Endodermal cell (in vitro differentiated cells): ENCODE measurements at regions not wholly inside any gene's neighbourhood (a gene's known extent, or its start where the extent isn't known, plus 50 kb on each side); places are given as distances from the start of the nearest gene placed in this dataset.

Experiments
- DNase-seq: peaks from one replicate; pipeline ENCODE4 v3.0.0-alpha.2; 2017
- H3K27ac ChIP-seq: 2 replicates; pipeline ENCODE4 v1.5.1; 2013; ENCODE audit warnings: mild to moderate bottlenecking, low read depth, low read length, moderate library complexity
- H3K27me3 ChIP-seq: 2 replicates; pipeline ENCODE4 v1.6.1; 2013; ENCODE audit warnings: mild to moderate bottlenecking, low read length, moderate library complexity; ENCODE audit not compliant: insufficient read depth, control insufficient read depth, poor library complexity, severe bottlenecking
- H3K36me3 ChIP-seq: 2 replicates; pipeline ENCODE4 v1.7.0; 2013; ENCODE audit warnings: mild to moderate bottlenecking, low read length, moderate library complexity; ENCODE audit not compliant: control insufficient read depth, insufficient read depth
- H3K4me1 ChIP-seq: one replicate; pipeline ENCODE4 v1.7.0; 2013; ENCODE audit warnings: low read length; ENCODE audit not compliant: control insufficient read depth, insufficient read depth
- H3K4me3 ChIP-seq: 2 replicates; pipeline ENCODE4 v1.5.1; 2013; ENCODE audit warnings: mild to moderate bottlenecking, low read length, moderate library complexity
- H3K9ac ChIP-seq: 2 replicates; pipeline ENCODE4 v1.6.1; 2013; ENCODE audit warnings: mild to moderate bottlenecking, low read length, moderate library complexity; ENCODE audit not compliant: poor library complexity, severe bottlenecking; ENCODE audit errors: extremely low read depth
- H3K9me3 ChIP-seq: 2 replicates; pipeline ENCODE4 v1.6.1; 2013; ENCODE audit warnings: mild to moderate bottlenecking, low read length, moderate library complexity; ENCODE audit not compliant: control insufficient read depth
- H3K27ac Mint-ChIP-seq: 2 replicates; pipeline ENCODE4 v1.8.0; 2020; ENCODE audit warnings: mixed read lengths
- H3K27me3 Mint-ChIP-seq: 2 replicates; pipeline ENCODE4 v1.8.0; 2021; ENCODE audit warnings: mild to moderate bottlenecking, mixed read lengths; ENCODE audit not compliant: insufficient read depth
- H3K36me3 Mint-ChIP-seq: 2 replicates; pipeline ENCODE4 v1.8.0; 2020; ENCODE audit warnings: low read depth, mixed read lengths
- H3K4me1 Mint-ChIP-seq: 2 replicates; pipeline ENCODE4 v1.8.0; 2020; ENCODE audit warnings: mixed read lengths
- H3K4me3 Mint-ChIP-seq: 2 replicates; pipeline ENCODE4 v1.8.0; 2020; ENCODE audit warnings: mild to moderate bottlenecking, moderate library complexity, mixed read lengths
- H3K9me3 Mint-ChIP-seq: 2 replicates; pipeline ENCODE4 v1.8.0; 2020; ENCODE audit warnings: mild to moderate bottlenecking, mixed read lengths
- CTCF ChIP-seq: fragments of 200-600 bp; sonication (generic); conservative IDR thresholded peaks from 2 replicates; pipeline ENCODE4 v1.5.0; 2021; ENCODE audit warnings: antibody characterized with exemption, mild to moderate bottlenecking
- whole genome bisulfite sequencing, 2 experiments: methylation state at CpG; one replicate each; pipeline versions ENCODE4 v1.1.5 to v1.1.7; 2013; ENCODE audit warnings: missing lambda C conversion rate in 2 of 2, mixed read lengths in 1 of 2; ENCODE audit not compliant: insufficient coverage in 1 of 2, insufficient read length in 1 of 2; 5-methylcytosine and 5-hydroxymethylcytosine counted together

GRCh38 chr2:145818890-145819504, 1299.1 kb upstream of the ZEB2 start:
- no peaks in the 10 kb centered on the region for H3K36me3 Mint-ChIP-seq
- Histone ChIP-seq H3K4me3 (no peak overlapping the region), H3K36me3 (no peaks in the 10 kb centered on the region), H3K9me3 (no peaks in the 10 kb centered on the region), H3K4me1 (no peaks in the 10 kb centered on the region), H3K27ac (no peak overlapping the region), H3K9ac (no peak overlapping the region), H3K27me3 (no peaks in the 10 kb centered on the region)
- TF ChIP-seq CTCF = no peak
- H3K4me3 Mint-ChIP-seq = no peak overlapping the region
- no peaks in the 10 kb centered on the region for H3K27me3 Mint-ChIP-seq
- H3K4me1 Mint-ChIP-seq = no peaks in the 10 kb centered on the region
- no peak for DNase-seq
- no peak overlapping the region for H3K27ac Mint-ChIP-seq
- no peaks in the 10 kb centered on the region for H3K9me3 Mint-ChIP-seq

GRCh38 chr2:145815933-145816332, 1296.0 kb upstream of the ZEB2 start:
- no peaks in the 10 kb centered on the region for H3K4me1 ChIP-seq
- TF ChIP-seq CTCF = no peak
- H3K27me3 ChIP-seq = no peaks in the 10 kb centered on the region
- no peaks in the 10 kb centered on the region for H3K36me3 Mint-ChIP-seq
- no peak overlapping the region for H3K9ac ChIP-seq
- H3K27ac ChIP-seq = no peak overlapping the region
- no peaks in the 10 kb centered on the region for H3K36me3 ChIP-seq
- H3K4me3 Mint-ChIP-seq = no peak overlapping the region
- H3K27me3 Mint-ChIP-seq = no peaks in the 10 kb centered on the region
- H3K27ac Mint-ChIP-seq = no peak overlapping the region
- H3K9me3 ChIP-seq = no peaks in the 10 kb centered on the region
- no peak for DNase-seq
- 93% methylated on average over 1 of the region's 1 CpG; no CpG with 5 or more reads in 1 of the 2 experiments for WGBS, 2 experiments
- H3K9me3 Mint-ChIP-seq = no peaks in the 10 kb centered on the region
- no peak overlapping the region for H3K4me3 ChIP-seq
- H3K4me1 Mint-ChIP-seq = peaks cover 5% of the 10 kb centered on the region

GRCh38 chr2:145813481-145813880, 1293.6 kb upstream of the ZEB2 start:
- no peaks in the 10 kb centered on the region for H3K9me3 Mint-ChIP-seq
- no peaks in the 10 kb centered on the region for H3K36me3 ChIP-seq
- 80% methylated on average over 1 to 3 of the region's 3 CpGs for WGBS, 2 experiments
- no peaks in the 10 kb centered on the region for H3K9me3 ChIP-seq
- no peak overlapping the region for H3K27ac Mint-ChIP-seq
- H3K4me1 Mint-ChIP-seq = peaks cover 5% of the 10 kb centered on the region
- H3K36me3 Mint-ChIP-seq = no peaks in the 10 kb centered on the region
- no peaks in the 10 kb centered on the region for H3K27me3 ChIP-seq
- H3K4me1 ChIP-seq = no peaks in the 10 kb centered on the region
- no peak overlapping the region for H3K4me3 ChIP-seq
- DNase-seq = no peak
- H3K4me3 Mint-ChIP-seq = no peak overlapping the region
- H3K27me3 Mint-ChIP-seq = no peaks in the 10 kb centered on the region
- H3K27ac ChIP-seq = no peak overlapping the region
- H3K9ac ChIP-seq = no peak overlapping the region
- TF ChIP-seq CTCF = no peak
